GM12878 (cell line): ENCODE measurements at regions not wholly inside any gene's neighbourhood (a gene's known extent, or its start where the extent isn't known, plus 50 kb on each side); places are given as distances from the start of the nearest gene placed in this dataset.

Experiments
- EZH2 ChIP-seq: IDR thresholded peaks from 2 replicates; pipeline ENCODE4 v1.6.1; 2012; ENCODE audit warnings: low read depth, mild to moderate bottlenecking, control low read depth, inconsistent platforms, low read length, borderline replicate concordance; ENCODE audit not compliant: control insufficient read depth
- HDGF ChIP-seq: fragments of 450-650 bp; IDR thresholded peaks from 2 replicates; pipeline ENCODE4 v1.6.1; 2016; ENCODE audit warnings: antibody characterized with exemption
- KAT2A ChIP-seq: conservative IDR thresholded peaks from 2 replicates; pipeline ENCODE4 v1.6.1; 2011; ENCODE audit warnings: low read depth, low read length; ENCODE audit not compliant: control insufficient read depth
- POLR2A ChIP-seq: IDR thresholded peaks from 2 replicates; pipeline ENCODE4 v1.6.1; 2011; ENCODE audit warnings: low read depth, mild to moderate bottlenecking, low read length
- SMAD1 ChIP-seq: fragments of 450-650 bp; IDR thresholded peaks from 2 replicates; pipeline ENCODE4 v1.6.1; 2018; ENCODE audit warnings: mild to moderate bottlenecking, low read depth; ENCODE audit not compliant: partially characterized antibody
- SUPT20H ChIP-seq: IDR thresholded peaks from 2 replicates; pipeline ENCODE4 v1.6.1; 2011; ENCODE audit warnings: low read depth, mild to moderate bottlenecking, low read length, moderate library complexity, borderline replicate concordance; ENCODE audit not compliant: control insufficient read depth
- TF ChIP-seq, protein P1 (sequence below), 3 experiments: IDR thresholded peaks in 2 of 3; conservative IDR thresholded peaks in 1 of 3; 2 replicates each; pipeline ENCODE4 v1.5.1; 2011; ENCODE audit warnings: low read depth in 3 of 3, low read length in 3 of 3, mild to moderate bottlenecking in 3 of 3, control low read depth in 2 of 3, moderate library complexity in 2 of 3, inconsistent platforms in 1 of 3, mixed read lengths in 1 of 3; ENCODE audit not compliant: control insufficient read depth in 2 of 3, insufficient read depth in 1 of 3; ENCODE audit errors: extremely low read depth in 1 of 3

DNA sequence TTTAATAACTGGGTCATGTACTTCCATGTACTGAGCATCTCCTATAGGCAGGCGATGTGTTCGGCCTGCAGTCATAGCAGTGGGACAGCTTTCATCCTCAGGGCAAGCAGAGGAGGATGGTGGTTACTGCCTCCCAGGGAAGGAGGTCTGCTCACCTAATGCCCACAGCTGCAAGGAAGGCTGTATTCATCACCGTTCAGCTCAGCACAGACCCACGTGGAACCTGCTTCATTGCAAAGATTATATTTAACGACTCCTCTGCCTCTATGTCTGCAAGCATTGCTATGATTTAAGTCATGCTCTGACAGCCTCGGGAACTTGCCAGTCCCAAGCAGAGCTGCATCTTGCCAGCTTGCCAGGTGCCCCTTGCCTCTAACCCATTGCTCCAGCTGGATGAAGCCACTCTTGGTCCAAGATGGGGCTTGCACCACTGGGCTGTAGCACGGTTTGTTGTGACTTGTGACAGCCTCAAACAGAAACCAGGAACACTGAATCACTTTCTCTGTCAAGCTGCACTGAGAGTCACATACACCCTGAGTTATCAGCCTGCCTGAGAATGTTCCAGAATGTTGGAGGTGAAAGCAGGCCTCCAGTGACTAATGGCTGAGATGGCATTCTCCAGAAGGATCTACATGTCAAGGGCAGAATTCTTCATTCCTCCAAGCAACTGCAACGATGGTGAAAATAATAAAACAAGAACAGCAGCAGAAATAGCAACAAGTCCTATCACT is 651.1 kb upstream of the ID2 start:
- TF ChIP-seq KAT2A (no peak), POLR2A (no peak), SUPT20H (no peak), SMAD1 (no peak), HDGF (no peak), EZH2 (no peak)
- TF ChIP-seq, protein P1, sequence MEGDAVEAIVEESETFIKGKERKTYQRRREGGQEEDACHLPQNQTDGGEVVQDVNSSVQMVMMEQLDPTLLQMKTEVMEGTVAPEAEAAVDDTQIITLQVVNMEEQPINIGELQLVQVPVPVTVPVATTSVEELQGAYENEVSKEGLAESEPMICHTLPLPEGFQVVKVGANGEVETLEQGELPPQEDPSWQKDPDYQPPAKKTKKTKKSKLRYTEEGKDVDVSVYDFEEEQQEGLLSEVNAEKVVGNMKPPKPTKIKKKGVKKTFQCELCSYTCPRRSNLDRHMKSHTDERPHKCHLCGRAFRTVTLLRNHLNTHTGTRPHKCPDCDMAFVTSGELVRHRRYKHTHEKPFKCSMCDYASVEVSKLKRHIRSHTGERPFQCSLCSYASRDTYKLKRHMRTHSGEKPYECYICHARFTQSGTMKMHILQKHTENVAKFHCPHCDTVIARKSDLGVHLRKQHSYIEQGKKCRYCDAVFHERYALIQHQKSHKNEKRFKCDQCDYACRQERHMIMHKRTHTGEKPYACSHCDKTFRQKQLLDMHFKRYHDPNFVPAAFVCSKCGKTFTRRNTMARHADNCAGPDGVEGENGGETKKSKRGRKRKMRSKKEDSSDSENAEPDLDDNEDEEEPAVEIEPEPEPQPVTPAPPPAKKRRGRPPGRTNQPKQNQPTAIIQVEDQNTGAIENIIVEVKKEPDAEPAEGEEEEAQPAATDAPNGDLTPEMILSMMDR (IDR thresholded peaks at IDR 0.05 in 2 of 3, conservative IDR thresholded peaks at IDR 0.05 in 1 of 3; ENCODE audit: control insufficient read depth in 2 of 3, extremely low read depth in 1 of 3, insufficient read depth in 1 of 3, low read depth in 3 of 3, low read length in 3 of 3) = no peak
